ENCODE measurements at regions not wholly inside any gene's neighbourhood (a gene's known extent, or its start where the extent isn't known, plus 50 kb on each side); places are given as distances from the start of the nearest gene placed in this dataset.

GRCh38 chr16:65410801-65411200 lies 288.9 kb upstream of the CDH11 start:
- ATAC-seq (ENCODE audit: low read depth) (peak; percentile 71), DNase-seq (peak; percentile 81)
- Histone ChIP-seq H3K9me1 (ENCODE audit: insufficient read depth, low read length) (no peaks in the 10 kb centered on the region), H4K5ac (ENCODE audit: low read depth, low read length) (no peak overlapping the region), H2BK5ac (ENCODE audit: low read depth, low read length, poor library complexity, severe bottlenecking) (no peak overlapping the region), H4K91ac (ENCODE audit: insufficient read depth, low read depth, low read length) (no peak overlapping the region), H3K4me1 (ENCODE audit: control insufficient read depth, insufficient read depth, low read length) (no peaks in the 10 kb centered on the region), H4K8ac (ENCODE audit: low read depth in 2 of 2, low read length in 2 of 2) (no peak overlapping the region), H2AFZ (replicated peaks; ENCODE audit: low read length, poor library complexity) (no peak overlapping the region), H2BK120ac (ENCODE audit: low read depth, low read length) (no peak overlapping the region), H2AK5ac (ENCODE audit: low read depth, low read length) (no peak overlapping the region), H3K14ac (replicated peaks; ENCODE audit: low read depth, low read length) (no peak overlapping the region), H3K36me3 (ENCODE audit: control insufficient read depth, insufficient read depth, low read length) (no peaks in the 10 kb centered on the region), H3K9ac (ENCODE audit: low read depth, low read length) (no peak overlapping the region), H2BK20ac (ENCODE audit: low read depth, low read length) (no peak overlapping the region), H3K18ac (ENCODE audit: low read depth, low read length) (no peak overlapping the region), H4K20me1 (ENCODE audit: insufficient read depth, low read length) (no peaks in the 10 kb centered on the region), H2AK9ac (replicated peaks; ENCODE audit: low read depth, low read length, poor library complexity) (no peak overlapping the region), H3K4me3 (ENCODE audit: insufficient read depth, low read depth, low read length) (no peak overlapping the region), H3K79me1 (ENCODE audit: low read depth in 1 of 2, low read length in 2 of 2) (no peaks in the 10 kb centered on the region), H3K23ac (ENCODE audit: low read depth, low read length) (no peak overlapping the region), H3K27ac (ENCODE audit: insufficient read depth, low read length) (no peak overlapping the region), H3K56ac (ENCODE audit: extremely low read depth, insufficient read depth, low read length) (no peak overlapping the region), H3K4me2 (ENCODE audit: low read depth, low read length) (no peak overlapping the region), H2BK15ac (ENCODE audit: low read depth, low read length) (no peak overlapping the region), H3K9me3 (ENCODE audit: control insufficient read depth, insufficient read depth, low read length) (no peaks in the 10 kb centered on the region), H3K4ac (ENCODE audit: low read depth, low read length) (no peak overlapping the region), H3K27me3 (ENCODE audit: control insufficient read depth, insufficient read depth, low read length) (no peaks in the 10 kb centered on the region)
- TF ChIP-seq, protein P1, sequence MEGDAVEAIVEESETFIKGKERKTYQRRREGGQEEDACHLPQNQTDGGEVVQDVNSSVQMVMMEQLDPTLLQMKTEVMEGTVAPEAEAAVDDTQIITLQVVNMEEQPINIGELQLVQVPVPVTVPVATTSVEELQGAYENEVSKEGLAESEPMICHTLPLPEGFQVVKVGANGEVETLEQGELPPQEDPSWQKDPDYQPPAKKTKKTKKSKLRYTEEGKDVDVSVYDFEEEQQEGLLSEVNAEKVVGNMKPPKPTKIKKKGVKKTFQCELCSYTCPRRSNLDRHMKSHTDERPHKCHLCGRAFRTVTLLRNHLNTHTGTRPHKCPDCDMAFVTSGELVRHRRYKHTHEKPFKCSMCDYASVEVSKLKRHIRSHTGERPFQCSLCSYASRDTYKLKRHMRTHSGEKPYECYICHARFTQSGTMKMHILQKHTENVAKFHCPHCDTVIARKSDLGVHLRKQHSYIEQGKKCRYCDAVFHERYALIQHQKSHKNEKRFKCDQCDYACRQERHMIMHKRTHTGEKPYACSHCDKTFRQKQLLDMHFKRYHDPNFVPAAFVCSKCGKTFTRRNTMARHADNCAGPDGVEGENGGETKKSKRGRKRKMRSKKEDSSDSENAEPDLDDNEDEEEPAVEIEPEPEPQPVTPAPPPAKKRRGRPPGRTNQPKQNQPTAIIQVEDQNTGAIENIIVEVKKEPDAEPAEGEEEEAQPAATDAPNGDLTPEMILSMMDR (conservative IDR thresholded peaks at IDR 0.05; ENCODE audit: low read depth, low read length) = no peak
- peak; percentile 21; the same call in 1 of the 2 replicates for TF ChIP-seq FOS (IDR thresholded peaks at IDR 0.05; ENCODE audit: low read depth, low read length)
- in situ Hi-C loops (cut with MboI; ENCODE audit: low sequenced_read_pairs) = no loop called here
- WGBS, 2 experiments (ENCODE audit: extremely low coverage in 2 of 2, insufficient read length in 1 of 2) = 67% methylated on average over 1 of the region's 4 CpGs; no CpG with 5 or more reads in 1 of the 2 experiments
- dilution Hi-C loops (cut with HindIII; ENCODE audit: low sequenced_read_pairs, unreplicated experiment) = no loop called here
- no TSS peak for BruUV-seq (replicated peaks)
- ChIA-PET POLR2A (ENCODE audit: unreplicated experiment) (no interaction called here), CTCF (interaction anchor here (0.7 kb wide), 1 partner anchor 39 kb away, joined by 3 read pairs; no protein-coding TSS in a partner anchor)
- intact Hi-C loops (cut with micrococcal nuclease) = loop anchor here (5.0 kb wide), 1 partner anchor 288 kb away; the partner anchor contains the start of gene CDH11
